IMR-90 (cell line): ENCODE measurements at regions not wholly inside any gene's neighbourhood (a gene's known extent, or its start where the extent isn't known, plus 50 kb on each side); places are given as distances from the start of the nearest gene placed in this dataset.

ENCODE experiments used
- ATAC-seq: fragments of 200-7000 bp; cut with Tn5 transposase; 2 replicates; pipeline ENCODE4 v1.9.1; 2020; ENCODE audit warnings: low read depth, mild to moderate bottlenecking, moderate library complexity
- BruUV-seq: library from RNA; stranded (reverse); fragments of 400-500 nt; replicated peaks from 2 replicates; lab custom pipeline; 2021; lab: Mats Ljungman, UMichigan
- CTCF ChIA-PET: fragments of 300-600 bp; formaldehyde crosslinking; extraction: SDS; loops from one replicate; lab custom pipeline; 2021; ENCODE audit warnings: antibody characterized with exemption; lab: Yijun Ruan, JAX
- POLR2A ChIA-PET: fragments of 300-600 bp; sonication (Branson Sonifier 250); formaldehyde crosslinking; loops from one replicate; lab custom pipeline; 2022; ENCODE audit warnings: antibody characterized with exemption; ENCODE audit not compliant: unreplicated experiment; lab: Charles Lee
- DNase-seq: peaks from one replicate; pipeline ENCODE4 v3.0.0; 2013
- H2AFZ ChIP-seq: replicated peaks from 2 replicates; pipeline ENCODE3; 2013; ENCODE audit warnings: low read length, mild to moderate bottlenecking; ENCODE audit not compliant: poor library complexity
- H2AK5ac ChIP-seq: 2 replicates; pipeline ENCODE4 v1.6.1; 2013; ENCODE audit warnings: low read depth, low read length, inconsistent platforms
- H2AK9ac ChIP-seq: replicated peaks from 2 replicates; pipeline ENCODE3; 2013; ENCODE audit warnings: mild to moderate bottlenecking, low read depth, low read length, moderate library complexity; ENCODE audit not compliant: poor library complexity
- H2BK120ac ChIP-seq: 2 replicates; pipeline ENCODE4 v1.6.1; 2013; ENCODE audit warnings: low read depth, low read length, inconsistent platforms
- H2BK15ac ChIP-seq: 3 replicates; pipeline ENCODE4 v1.6.1; 2013; ENCODE audit warnings: low read depth, low read length, inconsistent platforms
- H2BK20ac ChIP-seq: 2 replicates; pipeline ENCODE4 v1.6.1; 2013; ENCODE audit warnings: low read depth, mild to moderate bottlenecking, inconsistent platforms, low read length, moderate library complexity
- H2BK5ac ChIP-seq: 2 replicates; pipeline ENCODE4 v1.6.1; 2013; ENCODE audit warnings: mild to moderate bottlenecking, low read depth, low read length, inconsistent platforms; ENCODE audit not compliant: poor library complexity, severe bottlenecking
- H3K14ac ChIP-seq: replicated peaks from 2 replicates; pipeline ENCODE4 v1.6.1; 2013; ENCODE audit warnings: low read depth, low read length, inconsistent platforms
- H3K18ac ChIP-seq: 2 replicates; pipeline ENCODE4 v1.6.1; 2013; ENCODE audit warnings: low read depth, low read length, control low read depth
- H3K23ac ChIP-seq: 2 replicates; pipeline ENCODE4 v1.6.1; 2013; ENCODE audit warnings: low read depth, low read length, inconsistent platforms
- H3K27ac ChIP-seq: 2 replicates; pipeline ENCODE4 v1.5.1; 2013; ENCODE audit warnings: mild to moderate bottlenecking, control low read depth, low read length; ENCODE audit not compliant: insufficient read depth
- H3K27me3 ChIP-seq: 2 replicates; pipeline ENCODE4 v1.6.1; 2013; ENCODE audit warnings: low read length; ENCODE audit not compliant: control insufficient read depth, insufficient read depth
- H3K36me3 ChIP-seq: 2 replicates; pipeline ENCODE4 v1.6.1; 2013; ENCODE audit warnings: low read length, mixed read lengths; ENCODE audit not compliant: control insufficient read depth, insufficient read depth
- H3K4ac ChIP-seq: 2 replicates; pipeline ENCODE4 v1.6.1; 2013; ENCODE audit warnings: low read depth, low read length, inconsistent platforms
- H3K4me1 ChIP-seq: 2 replicates; pipeline ENCODE4 v1.6.1; 2013; ENCODE audit warnings: low read length, mixed read lengths; ENCODE audit not compliant: control insufficient read depth, insufficient read depth
- H3K4me2 ChIP-seq: 2 replicates; pipeline ENCODE4 v1.6.1; 2013; ENCODE audit warnings: low read depth, mild to moderate bottlenecking, control low read depth, low read length, moderate library complexity
- H3K4me3 ChIP-seq: 2 replicates; pipeline ENCODE4 v1.5.1; 2013; ENCODE audit warnings: low read depth, mild to moderate bottlenecking, control low read depth, low read length, moderate library complexity; ENCODE audit not compliant: insufficient read depth
- H3K56ac ChIP-seq: 2 replicates; pipeline ENCODE4 v1.6.1; 2013; ENCODE audit warnings: low read length, inconsistent platforms; ENCODE audit not compliant: insufficient read depth; ENCODE audit errors: extremely low read depth
- H3K79me1 ChIP-seq, 2 experiments: 2 replicates each; pipeline ENCODE4 v1.6.1; 2013; ENCODE audit warnings: low read length in 2 of 2, inconsistent platforms in 1 of 2, low read depth in 1 of 2
- H3K9ac ChIP-seq: 2 replicates; pipeline ENCODE4 v1.6.1; 2013; ENCODE audit warnings: low read depth, low read length, control low read depth
- H3K9me1 ChIP-seq: 2 replicates; pipeline ENCODE4 v1.6.1; 2013; ENCODE audit warnings: low read length, inconsistent platforms; ENCODE audit not compliant: insufficient read depth
- H3K9me3 ChIP-seq: 2 replicates; pipeline ENCODE4 v1.6.1; 2013; ENCODE audit warnings: low read length; ENCODE audit not compliant: control insufficient read depth, insufficient read depth
- H4K20me1 ChIP-seq: 2 replicates; pipeline ENCODE4 v1.6.1; 2013; ENCODE audit warnings: low read length, inconsistent platforms; ENCODE audit not compliant: insufficient read depth
- H4K5ac ChIP-seq: 2 replicates; pipeline ENCODE4 v1.6.1; 2013; ENCODE audit warnings: mild to moderate bottlenecking, low read depth, low read length, control low read depth
- H4K8ac ChIP-seq, 2 experiments: 2 replicates each; pipeline ENCODE4 v1.6.1; 2013; ENCODE audit warnings: low read depth in 2 of 2, low read length in 2 of 2, control low read depth in 1 of 2, inconsistent platforms in 1 of 2
- H4K91ac ChIP-seq: 2 replicates; pipeline ENCODE4 v1.6.1; 2013; ENCODE audit warnings: low read depth, low read length, inconsistent platforms; ENCODE audit not compliant: insufficient read depth
- BHLHE40 ChIP-seq: fragments of 150-350 bp; IDR thresholded peaks from 2 replicates; pipeline ENCODE4 v1.6.1; 2016; ENCODE audit warnings: mild to moderate bottlenecking, low read depth, low read length
- WGBS, 2 experiments: methylation state at CpG; one replicate each; pipeline versions ENCODE4 v1.1.5 to v1.1.7; 2013; ENCODE audit warnings: missing lambda C conversion rate in 2 of 2; ENCODE audit not compliant: insufficient read length in 1 of 2; ENCODE audit errors: extremely low coverage in 2 of 2; 5-methylcytosine and 5-hydroxymethylcytosine counted together
- dilution Hi-C: fragments of 300-500 bp; cut with HindIII; formaldehyde crosslinking; loops from one replicate; pipeline ENCODE4 v1.14.3; 2018; ENCODE audit warnings: low sequenced_read_pairs; ENCODE audit not compliant: unreplicated experiment
- in situ Hi-C: fragments of 300-500 bp; cut with MboI; formaldehyde crosslinking; loops from 3 replicates; pipeline ENCODE4 v1.14.3; 2019; ENCODE audit warnings: low sequenced_read_pairs, inconsistent platforms, mixed read lengths
- intact Hi-C: fragments of 100-400 bp; cut with micrococcal nuclease; formaldehyde crosslinking; loops from 2 replicates; pipeline ENCODE4 v1.10.0; 2022
- TF ChIP-seq, protein P1 (sequence below): conservative IDR thresholded peaks from 2 replicates; pipeline ENCODE4 v1.5.1; 2012; ENCODE audit warnings: mild to moderate bottlenecking, low read depth, low read length, improper control_type of control experiment

DNA sequence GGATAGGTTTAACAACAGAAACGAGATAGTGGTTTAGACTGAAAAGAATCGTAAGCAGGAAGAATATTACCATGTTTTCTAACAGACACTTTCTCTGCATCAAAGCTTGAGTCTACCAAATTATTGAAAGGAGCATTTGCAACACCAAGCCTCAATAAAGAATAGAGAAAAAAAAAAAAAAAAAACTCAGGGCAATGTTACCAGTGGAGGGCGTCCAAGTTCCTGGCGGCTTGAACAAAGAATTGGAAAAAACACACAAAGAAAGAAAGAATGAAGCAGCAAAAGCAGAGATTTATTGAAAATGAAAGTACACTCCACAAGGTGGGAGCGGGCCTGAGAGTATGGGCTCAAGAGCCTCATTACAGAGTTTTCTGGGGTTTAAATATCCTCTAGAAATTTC is 686.5 kb upstream of the ADGRL2 start:
- DNase-seq (no peak), ATAC-seq (no peak)
- Histone ChIP-seq H4K8ac (no peak overlapping the region; a peak in 1 of 4 replicates), H3K14ac (no peak overlapping the region), H2BK15ac (no peak overlapping the region), H3K4ac (no peak overlapping the region), H2BK120ac (no peak overlapping the region; the same call in 1 of the 2 replicates), H2AK9ac (no peak overlapping the region), H3K79me1 (no peaks in the 10 kb centered on the region), H3K27me3 (no peaks in the 10 kb centered on the region), H2AK5ac (no peak overlapping the region), H3K18ac (no peak overlapping the region), H3K9ac (no peak overlapping the region), H3K9me3 (no peaks in the 10 kb centered on the region), H3K4me1 (no peaks in the 10 kb centered on the region; the same call in none of the 2 replicates), H2AFZ (no peak overlapping the region), H2BK5ac (no peak overlapping the region), H3K27ac (no peak overlapping the region), H3K23ac (no peak overlapping the region), H4K20me1 (no peaks in the 10 kb centered on the region), H3K56ac (no peak overlapping the region), H3K36me3 (no peaks in the 10 kb centered on the region), H4K5ac (0 out of 2 replicates have a peak overlapping the region, but pooled peaks have one; percentile 21), H2BK20ac (peak overlapping the region; percentile 41; the same call in 1 of the 2 replicates), H3K4me2 (no peak overlapping the region), H3K4me3 (no peak overlapping the region), H3K9me1 (no peaks in the 10 kb centered on the region), H4K91ac (no peak overlapping the region; the same call in 1 of the 2 replicates)
- CTCF ChIA-PET: interaction anchor here (0.7 kb wide), 1 partner anchor 24 kb away, joined by 3 read pairs; no protein-coding TSS in a partner anchor
- in situ Hi-C loops: no loop called here
- dilution Hi-C loops: no loop called here
- no TSS peak for BruUV-seq
- POLR2A ChIA-PET: no interaction called here
- WGBS, 2 experiments: no CpG with 5 or more reads among the region's 5 CpGs
- intact Hi-C loops: no loop called here
- TF ChIP-seq BHLHE40: no peak
- TF ChIP-seq, protein P1, sequence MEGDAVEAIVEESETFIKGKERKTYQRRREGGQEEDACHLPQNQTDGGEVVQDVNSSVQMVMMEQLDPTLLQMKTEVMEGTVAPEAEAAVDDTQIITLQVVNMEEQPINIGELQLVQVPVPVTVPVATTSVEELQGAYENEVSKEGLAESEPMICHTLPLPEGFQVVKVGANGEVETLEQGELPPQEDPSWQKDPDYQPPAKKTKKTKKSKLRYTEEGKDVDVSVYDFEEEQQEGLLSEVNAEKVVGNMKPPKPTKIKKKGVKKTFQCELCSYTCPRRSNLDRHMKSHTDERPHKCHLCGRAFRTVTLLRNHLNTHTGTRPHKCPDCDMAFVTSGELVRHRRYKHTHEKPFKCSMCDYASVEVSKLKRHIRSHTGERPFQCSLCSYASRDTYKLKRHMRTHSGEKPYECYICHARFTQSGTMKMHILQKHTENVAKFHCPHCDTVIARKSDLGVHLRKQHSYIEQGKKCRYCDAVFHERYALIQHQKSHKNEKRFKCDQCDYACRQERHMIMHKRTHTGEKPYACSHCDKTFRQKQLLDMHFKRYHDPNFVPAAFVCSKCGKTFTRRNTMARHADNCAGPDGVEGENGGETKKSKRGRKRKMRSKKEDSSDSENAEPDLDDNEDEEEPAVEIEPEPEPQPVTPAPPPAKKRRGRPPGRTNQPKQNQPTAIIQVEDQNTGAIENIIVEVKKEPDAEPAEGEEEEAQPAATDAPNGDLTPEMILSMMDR: 0 out of 2 replicates have a peak, but pooled peaks have one; percentile 2
